OCI-LY7 (cell line): ENCODE measurements at regions not wholly inside any gene's neighbourhood (a gene's known extent, or its start where the extent isn't known, plus 50 kb on each side); places are given as distances from the start of the nearest gene placed in this dataset.

ENCODE experiments used
- CTCF ChIP-seq: fragments of 200-600 bp; sonication (generic); conservative IDR thresholded peaks from 2 replicates; pipeline ENCODE4 v1.5.1; 2014; ENCODE audit warnings: mild to moderate bottlenecking, antibody characterized with exemption, low read length, moderate library complexity, mixed read lengths
- EZH2phosphoT487 ChIP-seq: fragments of 200-600 bp; sonication (generic); IDR thresholded peaks from 2 replicates; pipeline ENCODE4 v1.6.1; 2018; ENCODE audit warnings: low read depth, borderline replicate concordance, mild to moderate bottlenecking, mixed run types, antibody characterized with exemption, low read length, moderate library complexity, mixed read lengths

- TF ChIP-seq CTCF (no peak), EZH2phosphoT487 (no peak)
These were observed 262.5 kb downstream of the FOXG1 start for GRCh38 chr14:29028973-29029582.
